ENCODE measurements at regions not wholly inside any gene's neighbourhood (a gene's known extent, or its start where the extent isn't known, plus 50 kb on each side); places are given as distances from the start of the nearest gene placed in this dataset.

GRCh38 chr7:113199841-113200240 is 81.5 kb upstream of the SMIM30 start:
- Histone ChIP-seq H3K4me3 (ENCODE audit: insufficient read depth, low read depth, low read length) (no peak overlapping the region), H3K4ac (ENCODE audit: low read depth, low read length) (peak overlapping the region; percentile 67; the same call in 1 of the 2 replicates), H3K36me3 (ENCODE audit: control insufficient read depth, insufficient read depth, low read length) (no peaks in the 10 kb centered on the region), H3K9me1 (ENCODE audit: insufficient read depth, low read length) (peaks cover 7% of the 10 kb centered on the region), H3K23ac (ENCODE audit: low read depth, low read length) (no peak overlapping the region), H2AK9ac (replicated peaks; ENCODE audit: low read depth, low read length, poor library complexity) (no peak overlapping the region), H3K79me1 (ENCODE audit: low read depth in 1 of 2, low read length in 2 of 2) (no peaks in the 10 kb centered on the region), H3K27me3 (ENCODE audit: control insufficient read depth, insufficient read depth, low read length) (no peaks in the 10 kb centered on the region), H3K9ac (ENCODE audit: low read depth, low read length) (no peak overlapping the region), H2BK20ac (ENCODE audit: low read depth, low read length) (peak overlapping the region; percentile 79), H3K4me2 (ENCODE audit: low read depth, low read length) (no peak overlapping the region), H3K18ac (ENCODE audit: low read depth, low read length) (peak overlapping the region; percentile 87; the same call in 1 of the 2 replicates), H4K20me1 (ENCODE audit: insufficient read depth, low read length) (no peaks in the 10 kb centered on the region), H2AFZ (replicated peaks; ENCODE audit: low read length, poor library complexity) (no peak overlapping the region), H4K5ac (ENCODE audit: low read depth, low read length) (no peak overlapping the region), H4K8ac (ENCODE audit: low read depth in 2 of 2, low read length in 2 of 2) (no peak overlapping the region; a peak in 1 of 4 replicates), H2BK120ac (ENCODE audit: low read depth, low read length) (peak overlapping the region; percentile 80; the same call in 1 of the 2 replicates), H4K91ac (ENCODE audit: insufficient read depth, low read depth, low read length) (peak overlapping the region; percentile 59; the same call in 1 of the 2 replicates), H3K56ac (ENCODE audit: extremely low read depth, insufficient read depth, low read length) (no peak overlapping the region), H3K9me3 (ENCODE audit: control insufficient read depth, insufficient read depth, low read length) (no peaks in the 10 kb centered on the region), H3K14ac (replicated peaks; ENCODE audit: low read depth, low read length) (no peak overlapping the region), H2BK5ac (ENCODE audit: low read depth, low read length, poor library complexity, severe bottlenecking) (peak overlapping the region; percentile 70), H3K27ac (ENCODE audit: insufficient read depth, low read length) (no peak overlapping the region), H2BK15ac (ENCODE audit: low read depth, low read length) (peak overlapping the region; percentile 63; the same call in 1 of the 3 replicates), H2AK5ac (ENCODE audit: low read depth, low read length) (no peak overlapping the region; the same call in 1 of the 2 replicates), H3K4me1 (ENCODE audit: control insufficient read depth, insufficient read depth, low read length) (peaks cover 11% of the 10 kb centered on the region)
- dilution Hi-C loops (cut with HindIII; ENCODE audit: low sequenced_read_pairs, unreplicated experiment) (no loop called here), intact Hi-C loops (cut with micrococcal nuclease) (loop anchor here (10.0 kb wide), 1 partner anchor 1245 kb away; no protein-coding TSS in a partner anchor), in situ Hi-C loops (cut with MboI; ENCODE audit: low sequenced_read_pairs) (no loop called here)
- CTCF ChIA-PET = interaction anchor here (1.3 kb wide), 1 partner anchor 40 kb away, joined by 4 read pairs; no protein-coding TSS in a partner anchor
- DNase-seq (peak; percentile 82), ATAC-seq (ENCODE audit: low read depth) (no peak)
- no CpG with 5 or more reads among the region's 2 CpGs for whole genome bisulfite sequencing, 2 experiments (ENCODE audit: extremely low coverage in 2 of 2, insufficient read length in 1 of 2)
- TF ChIP-seq MAZ (IDR thresholded peaks at IDR 0.05; ENCODE audit: borderline replicate concordance, low read depth, low read length) (no peak), RCOR1 (IDR thresholded peaks at IDR 0.05; ENCODE audit: insufficient replicate concordance, low read length) (no peak), ELK1 (IDR thresholded peaks at IDR 0.05; ENCODE audit: borderline replicate concordance, low read depth, low read length) (no peak), CHD1 (IDR thresholded peaks at IDR 0.05; ENCODE audit: low read depth, low read length) (no peak), RFX5 (IDR thresholded peaks at IDR 0.05; ENCODE audit: low read depth, low read length) (no peak), FOS (IDR thresholded peaks at IDR 0.05; ENCODE audit: low read depth, low read length) (no peak), POLR2A (IDR thresholded peaks at IDR 0.05; ENCODE audit: low read depth, low read length) (no peak), MXI1 (IDR thresholded peaks at IDR 0.05; ENCODE audit: borderline replicate concordance, low read depth, low read length) (no peak), SMC3 (IDR thresholded peaks at IDR 0.05; ENCODE audit: low read depth, low read length) (no peak)
- TF ChIP-seq, protein P1, sequence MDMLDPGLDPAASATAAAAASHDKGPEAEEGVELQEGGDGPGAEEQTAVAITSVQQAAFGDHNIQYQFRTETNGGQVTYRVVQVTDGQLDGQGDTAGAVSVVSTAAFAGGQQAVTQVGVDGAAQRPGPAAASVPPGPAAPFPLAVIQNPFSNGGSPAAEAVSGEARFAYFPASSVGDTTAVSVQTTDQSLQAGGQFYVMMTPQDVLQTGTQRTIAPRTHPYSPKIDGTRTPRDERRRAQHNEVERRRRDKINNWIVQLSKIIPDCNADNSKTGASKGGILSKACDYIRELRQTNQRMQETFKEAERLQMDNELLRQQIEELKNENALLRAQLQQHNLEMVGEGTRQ (IDR thresholded peaks at IDR 0.05; ENCODE audit: low read depth, low read length) = no peak
- TF ChIP-seq, protein P2, sequence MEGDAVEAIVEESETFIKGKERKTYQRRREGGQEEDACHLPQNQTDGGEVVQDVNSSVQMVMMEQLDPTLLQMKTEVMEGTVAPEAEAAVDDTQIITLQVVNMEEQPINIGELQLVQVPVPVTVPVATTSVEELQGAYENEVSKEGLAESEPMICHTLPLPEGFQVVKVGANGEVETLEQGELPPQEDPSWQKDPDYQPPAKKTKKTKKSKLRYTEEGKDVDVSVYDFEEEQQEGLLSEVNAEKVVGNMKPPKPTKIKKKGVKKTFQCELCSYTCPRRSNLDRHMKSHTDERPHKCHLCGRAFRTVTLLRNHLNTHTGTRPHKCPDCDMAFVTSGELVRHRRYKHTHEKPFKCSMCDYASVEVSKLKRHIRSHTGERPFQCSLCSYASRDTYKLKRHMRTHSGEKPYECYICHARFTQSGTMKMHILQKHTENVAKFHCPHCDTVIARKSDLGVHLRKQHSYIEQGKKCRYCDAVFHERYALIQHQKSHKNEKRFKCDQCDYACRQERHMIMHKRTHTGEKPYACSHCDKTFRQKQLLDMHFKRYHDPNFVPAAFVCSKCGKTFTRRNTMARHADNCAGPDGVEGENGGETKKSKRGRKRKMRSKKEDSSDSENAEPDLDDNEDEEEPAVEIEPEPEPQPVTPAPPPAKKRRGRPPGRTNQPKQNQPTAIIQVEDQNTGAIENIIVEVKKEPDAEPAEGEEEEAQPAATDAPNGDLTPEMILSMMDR (conservative IDR thresholded peaks at IDR 0.05; ENCODE audit: low read depth, low read length) = no peak
- BruUV-seq (replicated peaks) = no TSS peak
- POLR2A ChIA-PET (ENCODE audit: unreplicated experiment) = no interaction called here

Data from IMR-90 (cell line).